ENCODE measurements at regions not wholly inside any gene's neighbourhood (a gene's known extent, or its start where the extent isn't known, plus 50 kb on each side); places are given as distances from the start of the nearest gene placed in this dataset.
"Not testable (repeated sequence)": the region's sequence is repeated elsewhere in the genome, so short reads cannot be mapped to it uniquely, and the experiment has no call there.

- no peaks in the 10 kb centered on the region for H3K27me3 ChIP-seq (ENCODE audit: control insufficient read depth in 3 of 3, insufficient read depth in 3 of 3, low read length in 3 of 3)
- H3K4me3 ChIP-seq (ENCODE audit: low read length in 3 of 3): no peak overlapping the region
Measured at GRCh38 chr7:10460474-10460873, 513.2 kb upstream of the PHF14 start.

GRCh38 chr7:10463701-10464100, 510.0 kb upstream of the PHF14 start:
- H3K4me3 ChIP-seq (ENCODE audit: low read length in 3 of 3): no peak overlapping the region
- H3K4me1 ChIP-seq (ENCODE audit: control insufficient read depth in 3 of 3, insufficient read depth in 3 of 3, low read length in 3 of 3): no peaks in the 10 kb centered on the region
- no peak overlapping the region for H3K9ac ChIP-seq (ENCODE audit: low read depth in 1 of 3, low read length in 3 of 3)
- no peak overlapping the region for H3K27ac ChIP-seq (ENCODE audit: low read depth, low read length)
- no peaks in the 10 kb centered on the region for H3K27me3 ChIP-seq (ENCODE audit: control insufficient read depth in 3 of 3, insufficient read depth in 3 of 3, low read length in 3 of 3)
- H3K36me3 ChIP-seq (ENCODE audit: control insufficient read depth in 3 of 3, insufficient read depth in 3 of 3, low read length in 3 of 3): no peaks in the 10 kb centered on the region
- H3K9me3 ChIP-seq (ENCODE audit: control insufficient read depth in 3 of 3, low read length in 3 of 3): no peaks in the 10 kb centered on the region

More at GRCh38 chr7:10460474-10460873, 513.2 kb upstream of the PHF14 start:
- Histone ChIP-seq H3K9me3 (ENCODE audit: control insufficient read depth in 3 of 3, low read length in 3 of 3) (no peaks in the 10 kb centered on the region), H3K9ac (ENCODE audit: low read depth in 1 of 3, low read length in 3 of 3) (no peak overlapping the region), H3K36me3 (ENCODE audit: control insufficient read depth in 3 of 3, insufficient read depth in 3 of 3, low read length in 3 of 3) (no peaks in the 10 kb centered on the region), H3K27ac (ENCODE audit: low read depth, low read length) (no peak overlapping the region), H3K4me1 (ENCODE audit: control insufficient read depth in 3 of 3, insufficient read depth in 3 of 3, low read length in 3 of 3) (no peaks in the 10 kb centered on the region)

GRCh38 chr7:10465536-10465935, 508.1 kb upstream of the PHF14 start:
- not testable (repeated sequence) for H3K27me3 ChIP-seq (ENCODE audit: control insufficient read depth in 3 of 3, insufficient read depth in 3 of 3, low read length in 3 of 3); H3K36me3 ChIP-seq (ENCODE audit: control insufficient read depth in 3 of 3, insufficient read depth in 3 of 3, low read length in 3 of 3); H3K27ac ChIP-seq (ENCODE audit: low read depth, low read length); H3K9me3 ChIP-seq (ENCODE audit: control insufficient read depth in 3 of 3, low read length in 3 of 3); H3K4me1 ChIP-seq (ENCODE audit: control insufficient read depth in 3 of 3, insufficient read depth in 3 of 3, low read length in 3 of 3); H3K4me3 ChIP-seq (ENCODE audit: low read length in 3 of 3); H3K9ac ChIP-seq (ENCODE audit: low read depth in 1 of 3, low read length in 3 of 3)

GRCh38 chr7:10468908-10469307, 504.8 kb upstream of the PHF14 start:
- no peak overlapping the region for H3K27ac ChIP-seq (ENCODE audit: low read depth, low read length)

GRCh38 chr7:10469476-10469875, 504.2 kb upstream of the PHF14 start:
- H3K27ac ChIP-seq (ENCODE audit: low read depth, low read length): no peak overlapping the region
- H3K4me3 ChIP-seq (ENCODE audit: low read length in 3 of 3): no peak overlapping the region
- H3K36me3 ChIP-seq (ENCODE audit: control insufficient read depth in 3 of 3, insufficient read depth in 3 of 3, low read length in 3 of 3): no peaks in the 10 kb centered on the region

More at GRCh38 chr7:10468908-10469307, 504.8 kb upstream of the PHF14 start:
- Histone ChIP-seq H3K4me1 (ENCODE audit: control insufficient read depth in 3 of 3, insufficient read depth in 3 of 3, low read length in 3 of 3) (no peaks in the 10 kb centered on the region), H3K36me3 (ENCODE audit: control insufficient read depth in 3 of 3, insufficient read depth in 3 of 3, low read length in 3 of 3) (no peaks in the 10 kb centered on the region), H3K9ac (ENCODE audit: low read depth in 1 of 3, low read length in 3 of 3) (no peak overlapping the region), H3K9me3 (ENCODE audit: control insufficient read depth in 3 of 3, low read length in 3 of 3) (no peaks in the 10 kb centered on the region), H3K27me3 (ENCODE audit: control insufficient read depth in 3 of 3, insufficient read depth in 3 of 3, low read length in 3 of 3) (no peaks in the 10 kb centered on the region), H3K4me3 (ENCODE audit: low read length in 3 of 3) (no peak overlapping the region)

GRCh38 chr7:10471280-10472058, 502.2 kb upstream of the PHF14 start:
- no peaks in the 10 kb centered on the region for H3K4me1 ChIP-seq (ENCODE audit: control insufficient read depth in 3 of 3, insufficient read depth in 3 of 3, low read length in 3 of 3)
- H3K27ac ChIP-seq (ENCODE audit: low read depth, low read length): no peak overlapping the region
- H3K4me3 ChIP-seq (ENCODE audit: low read length in 3 of 3): no peak overlapping the region
- no peak overlapping the region for H3K9ac ChIP-seq (ENCODE audit: low read depth in 1 of 3, low read length in 3 of 3)
- H3K9me3 ChIP-seq (ENCODE audit: control insufficient read depth in 3 of 3, low read length in 3 of 3): no peaks in the 10 kb centered on the region
- no peaks in the 10 kb centered on the region for H3K36me3 ChIP-seq (ENCODE audit: control insufficient read depth in 3 of 3, insufficient read depth in 3 of 3, low read length in 3 of 3)
- H3K27me3 ChIP-seq (ENCODE audit: control insufficient read depth in 3 of 3, insufficient read depth in 3 of 3, low read length in 3 of 3): no peaks in the 10 kb centered on the region

More at GRCh38 chr7:10469476-10469875, 504.2 kb upstream of the PHF14 start:
- Histone ChIP-seq H3K27me3 (ENCODE audit: control insufficient read depth in 3 of 3, insufficient read depth in 3 of 3, low read length in 3 of 3) (no peaks in the 10 kb centered on the region), H3K4me1 (ENCODE audit: control insufficient read depth in 3 of 3, insufficient read depth in 3 of 3, low read length in 3 of 3) (no peaks in the 10 kb centered on the region), H3K9ac (ENCODE audit: low read depth in 1 of 3, low read length in 3 of 3) (no peak overlapping the region), H3K9me3 (ENCODE audit: control insufficient read depth in 3 of 3, low read length in 3 of 3) (no peaks in the 10 kb centered on the region)

GRCh38 chr7:10472115-10472514, 501.6 kb upstream of the PHF14 start:
- Histone ChIP-seq H3K27ac (ENCODE audit: low read depth, low read length) (no peak overlapping the region), H3K27me3 (ENCODE audit: control insufficient read depth in 3 of 3, insufficient read depth in 3 of 3, low read length in 3 of 3) (no peaks in the 10 kb centered on the region), H3K9ac (ENCODE audit: low read depth in 1 of 3, low read length in 3 of 3) (no peak overlapping the region), H3K4me3 (ENCODE audit: low read length in 3 of 3) (no peak overlapping the region), H3K36me3 (ENCODE audit: control insufficient read depth in 3 of 3, insufficient read depth in 3 of 3, low read length in 3 of 3) (no peaks in the 10 kb centered on the region), H3K4me1 (ENCODE audit: control insufficient read depth in 3 of 3, insufficient read depth in 3 of 3, low read length in 3 of 3) (no peaks in the 10 kb centered on the region), H3K9me3 (ENCODE audit: control insufficient read depth in 3 of 3, low read length in 3 of 3) (no peaks in the 10 kb centered on the region)

- Histone ChIP-seq H3K9me3 (ENCODE audit: control insufficient read depth in 3 of 3, low read length in 3 of 3) (no peaks in the 10 kb centered on the region), H3K4me1 (ENCODE audit: control insufficient read depth in 3 of 3, insufficient read depth in 3 of 3, low read length in 3 of 3) (no peaks in the 10 kb centered on the region), H3K27ac (ENCODE audit: low read depth, low read length) (no peak overlapping the region), H3K9ac (ENCODE audit: low read depth in 1 of 3, low read length in 3 of 3) (no peak overlapping the region), H3K4me3 (ENCODE audit: low read length in 3 of 3) (no peak overlapping the region), H3K36me3 (ENCODE audit: control insufficient read depth in 3 of 3, insufficient read depth in 3 of 3, low read length in 3 of 3) (no peaks in the 10 kb centered on the region), H3K27me3 (ENCODE audit: control insufficient read depth in 3 of 3, insufficient read depth in 3 of 3, low read length in 3 of 3) (no peaks in the 10 kb centered on the region)
Measured at GRCh38 chr7:10473569-10473968, 500.1 kb upstream of the PHF14 start.

- Histone ChIP-seq H3K4me3 (ENCODE audit: low read length in 3 of 3) (no peak overlapping the region), H3K27ac (ENCODE audit: low read depth, low read length) (no peak overlapping the region), H3K9ac (ENCODE audit: low read depth in 1 of 3, low read length in 3 of 3) (no peak overlapping the region), H3K27me3 (ENCODE audit: control insufficient read depth in 3 of 3, insufficient read depth in 3 of 3, low read length in 3 of 3) (no peaks in the 10 kb centered on the region), H3K36me3 (ENCODE audit: control insufficient read depth in 3 of 3, insufficient read depth in 3 of 3, low read length in 3 of 3) (no peaks in the 10 kb centered on the region), H3K9me3 (ENCODE audit: control insufficient read depth in 3 of 3, low read length in 3 of 3) (no peaks in the 10 kb centered on the region), H3K4me1 (ENCODE audit: control insufficient read depth in 3 of 3, insufficient read depth in 3 of 3, low read length in 3 of 3) (no peaks in the 10 kb centered on the region)
Measured at GRCh38 chr7:10474048-10474447, 499.6 kb upstream of the PHF14 start.

GRCh38 chr7:10475940-10476641, 497.6 kb upstream of the PHF14 start:
- Histone ChIP-seq H3K9me3 (ENCODE audit: control insufficient read depth in 3 of 3, low read length in 3 of 3) (no peaks in the 10 kb centered on the region), H3K4me1 (ENCODE audit: control insufficient read depth in 3 of 3, insufficient read depth in 3 of 3, low read length in 3 of 3) (no peaks in the 10 kb centered on the region), H3K4me3 (ENCODE audit: low read length in 3 of 3) (no peak overlapping the region), H3K27ac (ENCODE audit: low read depth, low read length) (no peak overlapping the region), H3K9ac (ENCODE audit: low read depth in 1 of 3, low read length in 3 of 3) (no peak overlapping the region), H3K27me3 (ENCODE audit: control insufficient read depth in 3 of 3, insufficient read depth in 3 of 3, low read length in 3 of 3) (no peaks in the 10 kb centered on the region), H3K36me3 (ENCODE audit: control insufficient read depth in 3 of 3, insufficient read depth in 3 of 3, low read length in 3 of 3) (no peaks in the 10 kb centered on the region)

All from skeletal muscle tissue (tissue), 3 donors.